22Rv1 (cell line): ENCODE measurements at regions not wholly inside any gene's neighbourhood (a gene's known extent, or its start where the extent isn't known, plus 50 kb on each side); places are given as distances from the start of the nearest gene placed in this dataset.

Source experiments
- H3K27ac ChIP-seq: fragments of 450-650 bp; 2 replicates; pipeline ENCODE4 v1.5.1; 2017
- ZFX ChIP-seq: fragments of 450-650 bp; IDR thresholded peaks from 2 replicates; pipeline ENCODE4 v1.6.1; 2017; ENCODE audit warnings: antibody characterized with exemption, borderline replicate concordance
- TF ChIP-seq, protein P1 (sequence below): fragments of 450-650 bp; IDR thresholded peaks from 2 replicates; pipeline ENCODE4 v1.5.1; 2017; ENCODE audit warnings: mild to moderate bottlenecking

DNA sequence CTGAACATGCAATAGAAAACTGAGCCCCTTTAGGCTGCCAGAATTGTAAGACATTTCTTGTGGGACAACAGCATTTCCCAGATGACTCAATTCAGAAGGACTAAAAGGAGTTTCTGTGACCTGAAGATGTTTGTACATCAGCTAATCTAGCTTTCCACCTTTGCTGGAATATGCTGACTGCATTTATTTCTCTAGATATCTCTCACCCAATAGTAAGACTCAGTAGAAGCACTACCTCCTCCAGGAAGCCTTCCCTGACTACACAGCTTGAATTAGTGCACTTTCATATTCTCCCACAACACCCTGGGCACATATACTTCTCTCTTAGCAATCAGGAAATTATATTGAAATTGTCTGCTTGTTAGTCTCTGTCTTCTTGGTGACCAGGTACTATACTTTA lies 98.1 kb upstream of the BLID start:
- H3K27ac ChIP-seq = no peak overlapping the region
- TF ChIP-seq ZFX = no peak
- TF ChIP-seq, protein P1, sequence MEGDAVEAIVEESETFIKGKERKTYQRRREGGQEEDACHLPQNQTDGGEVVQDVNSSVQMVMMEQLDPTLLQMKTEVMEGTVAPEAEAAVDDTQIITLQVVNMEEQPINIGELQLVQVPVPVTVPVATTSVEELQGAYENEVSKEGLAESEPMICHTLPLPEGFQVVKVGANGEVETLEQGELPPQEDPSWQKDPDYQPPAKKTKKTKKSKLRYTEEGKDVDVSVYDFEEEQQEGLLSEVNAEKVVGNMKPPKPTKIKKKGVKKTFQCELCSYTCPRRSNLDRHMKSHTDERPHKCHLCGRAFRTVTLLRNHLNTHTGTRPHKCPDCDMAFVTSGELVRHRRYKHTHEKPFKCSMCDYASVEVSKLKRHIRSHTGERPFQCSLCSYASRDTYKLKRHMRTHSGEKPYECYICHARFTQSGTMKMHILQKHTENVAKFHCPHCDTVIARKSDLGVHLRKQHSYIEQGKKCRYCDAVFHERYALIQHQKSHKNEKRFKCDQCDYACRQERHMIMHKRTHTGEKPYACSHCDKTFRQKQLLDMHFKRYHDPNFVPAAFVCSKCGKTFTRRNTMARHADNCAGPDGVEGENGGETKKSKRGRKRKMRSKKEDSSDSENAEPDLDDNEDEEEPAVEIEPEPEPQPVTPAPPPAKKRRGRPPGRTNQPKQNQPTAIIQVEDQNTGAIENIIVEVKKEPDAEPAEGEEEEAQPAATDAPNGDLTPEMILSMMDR = no peak

DNA sequence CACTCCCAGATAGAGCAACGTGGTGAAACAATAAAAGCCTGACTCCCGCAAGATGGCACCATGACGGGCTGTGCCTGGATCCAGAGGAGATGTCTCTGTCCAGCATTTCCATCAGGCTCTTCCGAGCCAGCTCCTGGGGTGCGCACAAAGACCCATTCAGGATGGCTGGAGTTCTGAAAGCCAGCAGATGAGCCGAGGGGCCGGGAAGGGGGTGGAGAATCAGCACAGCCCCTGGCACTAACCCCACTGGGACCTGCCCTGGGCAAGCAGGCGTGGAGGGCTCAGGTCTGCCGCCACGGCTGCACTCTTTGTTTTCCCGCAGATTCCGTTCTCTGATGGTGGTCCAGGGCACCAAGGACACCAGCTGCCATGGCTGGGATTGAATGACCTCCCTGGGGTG lies 97.2 kb upstream of the BLID start:
- TF ChIP-seq, protein P1 = no peak
- TF ChIP-seq ZFX = no peak
- H3K27ac ChIP-seq = no peak overlapping the region

DNA sequence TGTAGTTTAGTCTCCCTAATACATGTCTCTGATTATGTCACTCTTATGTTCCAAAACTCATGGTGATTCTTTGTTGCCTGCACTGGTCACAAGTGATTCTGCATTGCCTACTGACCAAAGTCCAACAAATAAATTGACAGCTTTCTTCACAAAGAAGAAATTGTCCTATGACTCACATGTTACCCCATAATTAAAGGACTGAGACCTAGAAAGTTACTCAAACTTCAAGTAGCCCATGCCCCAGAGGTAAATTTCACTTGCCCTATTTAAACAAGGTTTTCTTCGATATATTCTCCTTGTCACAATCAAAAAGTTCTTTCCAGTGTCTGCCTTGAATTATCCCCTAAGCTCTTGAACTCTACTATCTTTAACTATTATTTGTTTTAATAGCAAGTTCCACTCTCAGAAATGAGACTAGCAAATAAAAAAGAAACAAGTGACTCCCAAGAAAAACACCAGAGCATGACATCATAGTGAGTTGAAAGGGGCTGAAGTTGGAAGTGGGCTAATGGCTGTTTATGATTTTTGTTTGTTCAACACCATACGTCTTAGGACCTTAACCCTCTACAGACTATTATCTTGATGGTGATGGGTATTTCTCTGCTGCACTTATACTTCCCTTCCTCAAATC lies 94.5 kb upstream of the BLID start:
- H3K27ac ChIP-seq = no peak overlapping the region
- TF ChIP-seq, protein P1 = no peak

DNA sequence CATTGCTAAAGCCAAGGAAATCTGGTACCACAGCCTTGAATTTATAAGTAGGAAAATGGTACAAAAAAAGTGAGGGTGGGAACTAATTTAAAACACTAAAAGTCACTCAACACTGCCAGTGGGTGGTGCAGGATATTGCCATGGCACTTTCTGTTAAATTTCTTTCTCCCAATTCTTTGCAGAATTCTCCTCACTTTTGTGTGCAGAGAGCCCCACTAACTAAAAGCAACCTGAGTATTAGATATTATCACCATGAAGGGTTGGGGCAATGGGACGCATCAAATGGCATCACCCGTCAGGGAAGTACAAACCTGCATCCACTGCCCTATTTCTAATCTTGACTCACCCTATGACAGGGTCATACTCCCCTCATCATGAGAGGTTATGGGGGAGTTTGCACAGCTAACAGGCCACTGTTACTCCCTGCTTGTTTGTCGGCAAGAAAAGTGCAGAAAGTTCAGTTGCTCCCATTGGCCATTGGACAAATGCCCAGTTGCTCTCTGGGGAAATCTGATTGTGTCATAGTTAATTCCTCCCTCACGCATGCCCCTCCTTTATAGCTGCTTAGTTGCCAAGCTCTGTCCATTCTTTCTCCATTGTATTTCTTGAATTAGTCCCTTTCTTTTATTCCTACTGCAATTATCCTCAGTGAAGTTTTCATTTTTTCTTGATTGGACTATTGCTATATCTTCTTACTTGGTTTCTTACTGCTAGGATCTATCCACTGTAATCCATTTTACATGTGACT lies 93.8 kb upstream of the BLID start:
- H3K27ac ChIP-seq = no peak overlapping the region
- TF ChIP-seq ZFX = no peak
- TF ChIP-seq, protein P1 = no peak

DNA sequence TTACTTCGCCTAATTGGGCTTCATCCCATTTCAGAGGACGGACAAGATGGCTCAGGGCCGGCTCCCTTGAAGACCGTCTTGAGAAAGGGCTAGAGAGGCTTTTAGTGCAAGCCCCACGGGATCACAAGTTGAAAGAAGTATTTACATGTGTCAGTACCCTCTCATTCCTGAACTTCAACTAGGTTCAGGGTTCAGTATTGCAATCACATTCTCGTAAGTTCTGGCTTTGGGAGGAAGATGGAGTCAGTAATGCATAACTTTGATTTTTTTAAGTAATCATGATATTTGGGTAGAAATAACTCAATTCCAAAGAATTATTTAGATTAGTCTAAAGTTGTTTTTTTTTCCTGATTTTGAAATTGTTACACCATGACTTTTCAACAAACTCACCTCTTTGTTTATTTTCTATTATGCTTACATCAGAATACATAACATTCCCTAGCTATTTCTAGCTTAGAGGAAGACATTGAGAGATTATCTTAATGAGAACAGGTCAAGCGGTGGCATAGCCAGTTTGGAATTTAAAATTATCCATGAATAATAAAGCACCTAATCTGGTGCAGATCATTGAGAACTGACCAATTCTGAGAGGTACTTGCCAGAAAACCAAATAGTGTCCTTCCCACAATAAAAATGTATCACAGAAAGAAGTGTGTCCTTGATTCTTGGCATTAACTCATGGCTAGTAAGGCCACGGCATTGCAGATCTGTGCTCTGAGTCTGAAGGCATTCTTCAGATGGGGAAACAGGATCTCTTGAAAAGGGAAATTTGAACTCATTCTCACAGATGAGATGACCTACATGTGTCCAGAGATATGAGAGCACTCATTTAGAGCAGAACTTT lies 92.1 kb upstream of the BLID start:
- no peak overlapping the region for H3K27ac ChIP-seq
- TF ChIP-seq ZFX = no peak
- TF ChIP-seq, protein P1 = no peak

DNA sequence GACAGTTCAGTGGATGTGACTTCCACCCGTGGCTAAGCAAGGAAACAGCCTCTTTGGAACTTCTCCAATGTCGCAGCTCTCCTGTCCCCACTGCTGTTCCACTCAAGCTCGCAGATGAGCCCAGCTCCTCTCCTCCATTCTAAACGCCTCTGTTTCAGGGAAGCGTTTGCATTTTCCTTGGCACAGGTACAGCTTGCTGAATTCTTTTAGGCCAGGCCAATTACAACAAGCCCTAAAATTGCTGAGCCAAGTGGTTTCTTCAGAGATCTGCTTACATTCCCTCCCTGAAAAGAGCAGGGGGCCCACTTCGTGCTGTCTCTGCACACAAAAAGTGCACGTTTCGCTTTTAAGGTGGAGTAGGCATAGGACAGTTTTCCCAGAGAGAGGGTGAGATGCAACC lies 91.5 kb upstream of the BLID start:
- H3K27ac ChIP-seq = no peak overlapping the region
- TF ChIP-seq ZFX = no peak
- TF ChIP-seq, protein P1 = no peak

DNA sequence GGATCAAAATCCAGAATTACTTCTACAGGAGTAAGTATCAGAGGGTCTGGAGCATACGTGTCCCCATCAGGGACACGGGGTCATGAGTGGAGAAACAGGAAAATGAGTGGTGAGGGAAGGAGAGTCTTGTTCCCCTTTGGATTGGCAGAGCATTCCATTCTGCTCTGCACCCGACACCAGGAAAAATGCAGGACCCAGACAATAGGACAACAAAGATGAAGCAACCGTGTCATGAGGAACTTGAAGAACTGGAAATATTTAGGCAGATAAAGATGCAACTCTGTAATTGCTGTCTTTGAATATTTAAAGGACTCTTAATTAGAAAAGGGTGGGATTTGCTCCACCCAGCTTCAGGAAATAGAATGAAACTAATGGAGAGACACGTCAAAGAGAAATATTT lies 89.0 kb upstream of the BLID start:
- TF ChIP-seq ZFX = no peak
- TF ChIP-seq, protein P1 = no peak
- H3K27ac ChIP-seq = no peak overlapping the region
